ENCODE measurements at regions not wholly inside any gene's neighbourhood (a gene's known extent, or its start where the extent isn't known, plus 50 kb on each side); places are given as distances from the start of the nearest gene placed in this dataset.
"Not testable (repeated sequence)": the region's sequence is repeated elsewhere in the genome, so short reads cannot be mapped to it uniquely, and the experiment has no call there.

DNA sequence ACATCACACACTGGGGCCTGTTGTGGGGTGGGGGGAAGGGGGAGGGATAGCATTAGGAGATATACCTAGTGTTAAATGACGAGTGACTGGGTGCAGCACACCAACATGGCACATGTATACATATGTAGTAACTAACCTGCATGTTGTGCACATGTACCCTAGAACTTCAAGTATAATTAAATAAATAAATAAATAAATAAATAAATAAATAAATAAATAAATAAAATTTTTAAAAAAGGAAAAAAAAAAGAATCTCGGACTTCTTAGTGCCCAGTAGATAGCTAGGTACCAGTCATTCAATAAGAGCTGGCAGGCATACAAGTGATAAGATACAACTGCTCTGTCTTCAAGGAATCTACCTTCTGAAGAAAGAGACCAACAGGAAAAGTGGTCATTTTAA, 287.6 kb upstream of the PPARGC1A start:
- not testable (repeated sequence) for H3K4me3 Mint-ChIP-seq

DNA sequence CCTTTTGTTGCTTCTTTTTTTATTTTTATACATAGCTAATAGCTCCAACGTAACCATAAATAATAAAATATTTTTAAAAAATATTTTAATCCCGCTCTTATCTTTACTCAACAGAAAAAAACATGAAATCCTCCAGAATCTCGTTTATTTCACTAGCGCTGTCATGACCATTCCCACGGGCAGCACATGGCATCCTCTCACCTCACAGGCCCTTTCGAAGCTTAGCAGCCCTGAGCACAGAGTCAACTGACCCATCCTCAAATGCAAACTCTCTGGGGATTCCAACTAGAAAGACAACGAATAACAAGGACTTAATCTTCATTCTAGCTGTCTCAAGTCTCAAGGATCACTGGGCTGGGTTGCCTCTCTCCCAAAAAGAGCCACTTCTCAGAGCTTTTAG, 285.9 kb upstream of the PPARGC1A start:
- H3K27ac Mint-ChIP-seq: no peak overlapping the region
- H3K9me3 Mint-ChIP-seq: no peaks in the 10 kb centered on the region
- H3K4me1 Mint-ChIP-seq: no peaks in the 10 kb centered on the region
- no peaks in the 10 kb centered on the region for H3K27me3 Mint-ChIP-seq
- no peak for ATAC-seq
- no peak overlapping the region for H3K4me3 Mint-ChIP-seq
- no peaks in the 10 kb centered on the region for H3K36me3 Mint-ChIP-seq

More for the DNA sequence above, 287.6 kb upstream of the PPARGC1A start:
- H3K9me3 Mint-ChIP-seq, H3K36me3 Mint-ChIP-seq, ATAC-seq, H3K27me3 Mint-ChIP-seq, H3K27ac Mint-ChIP-seq, H3K4me1 Mint-ChIP-seq: not testable (repeated sequence)

- Mint-ChIP-seq H3K4me1 (no peaks in the 10 kb centered on the region), H3K4me3 (no peak overlapping the region), H3K36me3 (no peaks in the 10 kb centered on the region), H3K9me3 (no peaks in the 10 kb centered on the region), H3K27ac (no peak overlapping the region), H3K27me3 (no peaks in the 10 kb centered on the region)
- no peak for ATAC-seq
Observed at GRCh38 chr4:24174602-24175001, 284.8 kb upstream of the PPARGC1A start.

GRCh38 chr4:24172406-24172805, 282.6 kb upstream of the PPARGC1A start:
- no peaks in the 10 kb centered on the region for H3K4me1 Mint-ChIP-seq
- H3K36me3 Mint-ChIP-seq: no peaks in the 10 kb centered on the region
- H3K27ac Mint-ChIP-seq: no peak overlapping the region
- no peak overlapping the region for H3K4me3 Mint-ChIP-seq
- H3K9me3 Mint-ChIP-seq: no peaks in the 10 kb centered on the region
- no peaks in the 10 kb centered on the region for H3K27me3 Mint-ChIP-seq
- ATAC-seq: no peak

GRCh38 chr4:24169956-24170355, 280.1 kb upstream of the PPARGC1A start:
- H3K4me3 Mint-ChIP-seq: no peak overlapping the region

DNA sequence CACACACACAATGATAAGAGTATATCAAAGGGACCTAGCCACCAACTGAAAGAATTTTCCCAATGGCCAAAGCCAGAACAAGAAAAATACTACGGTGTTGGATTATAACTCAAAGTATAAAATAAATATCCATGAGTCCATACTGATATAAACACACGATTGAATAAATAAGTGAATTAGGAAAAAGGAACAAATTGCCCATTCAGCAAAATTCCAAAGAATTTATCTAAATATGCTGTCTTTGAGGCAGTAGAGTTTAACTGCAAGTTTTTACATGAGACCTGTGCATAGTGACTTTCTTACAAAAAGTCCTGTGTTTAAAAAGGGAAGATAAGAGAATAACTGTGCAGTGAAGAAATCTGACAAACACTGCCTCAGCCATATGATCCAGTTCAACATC, 278.8 kb upstream of the PPARGC1A start:
- H3K4me1 Mint-ChIP-seq: no peaks in the 10 kb centered on the region
- no peak overlapping the region for H3K27ac Mint-ChIP-seq
- no peaks in the 10 kb centered on the region for H3K27me3 Mint-ChIP-seq
- H3K9me3 Mint-ChIP-seq: no peaks in the 10 kb centered on the region
- ATAC-seq: no peak
- H3K4me3 Mint-ChIP-seq: no peak overlapping the region
- H3K36me3 Mint-ChIP-seq: no peaks in the 10 kb centered on the region

More at GRCh38 chr4:24169956-24170355, 280.1 kb upstream of the PPARGC1A start:
- H3K27ac Mint-ChIP-seq: no peak overlapping the region
- H3K27me3 Mint-ChIP-seq: no peaks in the 10 kb centered on the region
- ATAC-seq: no peak
- H3K36me3 Mint-ChIP-seq: no peaks in the 10 kb centered on the region
- no peaks in the 10 kb centered on the region for H3K4me1 Mint-ChIP-seq
- no peaks in the 10 kb centered on the region for H3K9me3 Mint-ChIP-seq

DNA sequence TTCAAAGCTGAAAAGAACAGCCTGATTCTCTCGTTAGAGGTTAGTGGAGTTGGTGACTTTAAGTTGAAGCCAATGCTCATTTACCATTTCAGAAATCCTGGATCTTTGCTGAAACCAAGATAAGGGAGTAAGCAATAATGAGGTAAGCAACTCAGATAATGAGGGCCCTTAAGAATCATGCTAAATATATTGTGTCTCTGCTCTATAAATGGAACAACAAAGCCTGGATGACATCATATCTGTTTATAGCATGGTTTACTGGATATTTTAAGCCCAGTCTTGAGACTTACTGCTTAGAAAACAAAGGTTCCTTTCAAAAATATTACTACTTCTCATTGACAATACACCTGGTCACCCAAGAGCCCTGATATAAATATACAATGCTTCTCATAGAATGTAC, 276.7 kb upstream of the PPARGC1A start:
- ATAC-seq: no peak
- Mint-ChIP-seq H3K4me3 (no peak overlapping the region), H3K9me3 (no peaks in the 10 kb centered on the region), H3K27ac (no peak overlapping the region), H3K36me3 (no peaks in the 10 kb centered on the region), H3K27me3 (no peaks in the 10 kb centered on the region), H3K4me1 (no peaks in the 10 kb centered on the region)

DNA sequence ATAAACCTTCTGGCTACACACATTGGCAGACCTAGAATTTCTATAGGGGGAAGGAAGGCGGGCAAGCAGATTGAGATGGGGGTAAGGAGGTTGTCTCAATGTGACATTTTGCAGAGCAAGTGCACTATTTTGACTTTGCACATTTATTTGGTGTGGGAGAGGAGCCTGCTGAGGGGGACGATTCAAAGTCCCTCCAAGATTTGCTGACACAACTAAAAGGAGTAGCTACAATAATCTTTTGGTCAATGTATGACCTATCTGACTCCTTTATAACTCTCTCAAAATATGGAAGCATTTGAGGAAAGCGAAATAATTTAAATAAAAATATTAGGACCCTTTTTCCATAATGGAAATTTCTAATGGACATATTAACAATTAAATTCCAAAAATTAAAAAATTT, 274.9 kb upstream of the PPARGC1A start:
- H3K4me1 Mint-ChIP-seq: no peaks in the 10 kb centered on the region
- no peaks in the 10 kb centered on the region for H3K36me3 Mint-ChIP-seq
- H3K9me3 Mint-ChIP-seq: no peaks in the 10 kb centered on the region
- H3K27me3 Mint-ChIP-seq: no peaks in the 10 kb centered on the region
- no peak overlapping the region for H3K4me3 Mint-ChIP-seq
- no peak overlapping the region for H3K27ac Mint-ChIP-seq
- no peak for ATAC-seq

DNA sequence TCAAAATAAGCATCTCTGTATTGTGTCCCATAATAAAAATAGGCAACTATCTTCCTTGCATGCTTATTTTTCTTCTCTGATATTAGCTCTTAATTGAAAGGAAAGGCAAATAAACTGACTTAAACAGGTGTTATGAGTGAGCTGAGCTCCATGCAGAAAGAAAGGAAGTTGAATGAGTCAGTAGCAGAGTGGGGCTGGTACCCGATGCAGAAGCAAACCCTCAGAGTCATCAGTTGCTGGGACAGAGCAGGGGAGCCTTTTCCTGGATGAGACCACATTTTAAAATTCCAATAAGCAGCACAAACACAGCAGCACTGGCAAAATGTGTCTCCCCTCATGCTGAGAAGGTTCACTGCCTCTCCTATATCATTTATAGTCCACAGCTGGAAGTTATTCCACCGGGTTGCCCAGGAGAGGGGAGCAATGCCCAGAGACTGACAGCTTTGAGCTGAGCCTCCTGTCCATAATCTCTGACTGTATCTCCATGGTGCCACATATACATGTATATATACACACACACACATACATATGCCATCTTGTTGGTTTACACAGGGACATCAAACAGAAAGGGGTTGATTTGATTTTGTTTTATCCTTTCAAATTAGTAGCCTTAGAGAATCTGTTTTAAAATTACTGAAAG, 274.3 kb upstream of the PPARGC1A start:
- Mint-ChIP-seq H3K9me3 (no peaks in the 10 kb centered on the region), H3K36me3 (no peaks in the 10 kb centered on the region), H3K27me3 (no peaks in the 10 kb centered on the region), H3K4me3 (no peak overlapping the region), H3K27ac (no peak overlapping the region), H3K4me1 (no peaks in the 10 kb centered on the region)
- ATAC-seq: no peak

- Mint-ChIP-seq H3K4me1 (no peaks in the 10 kb centered on the region), H3K27ac (no peak overlapping the region), H3K9me3 (no peaks in the 10 kb centered on the region), H3K27me3 (no peaks in the 10 kb centered on the region), H3K4me3 (no peak overlapping the region), H3K36me3 (no peaks in the 10 kb centered on the region)
- no peak for ATAC-seq
Observed at GRCh38 chr4:24163314-24163713, 273.5 kb upstream of the PPARGC1A start.

- Mint-ChIP-seq H3K27me3 (no peaks in the 10 kb centered on the region), H3K27ac (no peak overlapping the region), H3K9me3 (no peaks in the 10 kb centered on the region), H3K36me3 (no peaks in the 10 kb centered on the region), H3K4me3 (no peak overlapping the region), H3K4me1 (no peaks in the 10 kb centered on the region)
- ATAC-seq: no peak
Observed at GRCh38 chr4:24160358-24160757, 270.5 kb upstream of the PPARGC1A start.

DNA sequence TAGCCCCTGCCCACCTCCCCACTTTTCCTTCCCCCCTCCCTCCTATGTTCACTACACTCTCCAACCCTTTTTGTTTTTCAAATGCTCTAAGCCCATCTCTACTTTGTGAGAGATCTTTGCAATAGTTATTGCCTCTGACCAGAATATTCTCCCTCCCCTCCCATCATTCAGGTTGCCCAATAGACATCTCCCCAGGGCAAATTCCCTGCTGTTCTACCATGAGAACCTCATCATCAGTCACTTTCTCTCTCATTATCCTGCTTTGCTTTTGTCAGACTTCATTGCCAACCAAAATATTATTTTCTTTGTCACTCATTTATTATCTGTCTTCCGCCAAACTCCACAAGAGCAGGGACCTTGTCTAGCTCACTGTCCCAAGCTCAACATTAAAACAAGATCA, 268.2 kb upstream of the PPARGC1A start:
- Mint-ChIP-seq H3K4me3 (no peak overlapping the region), H3K27me3 (no peaks in the 10 kb centered on the region), H3K36me3 (no peaks in the 10 kb centered on the region), H3K4me1 (no peaks in the 10 kb centered on the region), H3K9me3 (no peaks in the 10 kb centered on the region), H3K27ac (no peak overlapping the region)
- ATAC-seq: no peak

GRCh38 chr4:24150034-24150433, 260.2 kb upstream of the PPARGC1A start:
- H3K9me3 Mint-ChIP-seq: no peaks in the 10 kb centered on the region
- H3K27ac Mint-ChIP-seq: no peak overlapping the region
- no peaks in the 10 kb centered on the region for H3K36me3 Mint-ChIP-seq
- H3K4me1 Mint-ChIP-seq: no peaks in the 10 kb centered on the region
- no peak overlapping the region for H3K4me3 Mint-ChIP-seq
- no peak for ATAC-seq
- H3K27me3 Mint-ChIP-seq: no peaks in the 10 kb centered on the region

DNA sequence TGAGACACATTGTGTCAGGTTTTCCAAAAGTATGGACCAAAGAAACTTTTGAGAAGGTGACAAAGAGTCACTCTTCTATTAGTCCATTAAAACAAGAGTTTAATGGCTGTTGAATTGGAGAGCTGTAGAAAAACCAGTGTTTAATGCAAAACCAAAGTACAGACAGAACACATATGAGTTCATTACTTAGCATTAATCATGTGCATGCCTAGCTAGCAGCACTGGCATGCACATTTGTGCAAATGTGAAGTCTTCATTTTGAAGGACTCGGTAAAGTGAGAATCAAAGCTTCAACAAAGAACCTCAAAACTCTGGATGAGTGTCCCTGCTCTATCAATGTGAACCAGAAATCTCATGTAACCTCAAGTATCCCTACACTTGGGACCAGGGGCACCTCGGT, 256.3 kb upstream of the PPARGC1A start:
- Mint-ChIP-seq H3K4me1 (no peaks in the 10 kb centered on the region), H3K27me3 (no peaks in the 10 kb centered on the region), H3K36me3 (no peaks in the 10 kb centered on the region), H3K9me3 (peaks cover 2% of the 10 kb centered on the region), H3K4me3 (no peak overlapping the region), H3K27ac (no peak overlapping the region)
- ATAC-seq: no peak

- H3K4me3 Mint-ChIP-seq: no peak overlapping the region
- H3K27me3 Mint-ChIP-seq: no peaks in the 10 kb centered on the region
- peaks cover 2% of the 10 kb centered on the region for H3K9me3 Mint-ChIP-seq
- H3K36me3 Mint-ChIP-seq: no peaks in the 10 kb centered on the region
- no peak overlapping the region for H3K27ac Mint-ChIP-seq
- H3K4me1 Mint-ChIP-seq: no peaks in the 10 kb centered on the region
- ATAC-seq: no peak
Observed at GRCh38 chr4:24145591-24145990, 255.7 kb upstream of the PPARGC1A start.

- Mint-ChIP-seq H3K4me1 (no peaks in the 10 kb centered on the region), H3K27me3 (no peaks in the 10 kb centered on the region), H3K9me3 (peaks cover 2% of the 10 kb centered on the region), H3K36me3 (no peaks in the 10 kb centered on the region), H3K27ac (no peak overlapping the region), H3K4me3 (no peak overlapping the region)
- ATAC-seq: no peak
Observed at GRCh38 chr4:24144381-24144780, 254.5 kb upstream of the PPARGC1A start.

DNA sequence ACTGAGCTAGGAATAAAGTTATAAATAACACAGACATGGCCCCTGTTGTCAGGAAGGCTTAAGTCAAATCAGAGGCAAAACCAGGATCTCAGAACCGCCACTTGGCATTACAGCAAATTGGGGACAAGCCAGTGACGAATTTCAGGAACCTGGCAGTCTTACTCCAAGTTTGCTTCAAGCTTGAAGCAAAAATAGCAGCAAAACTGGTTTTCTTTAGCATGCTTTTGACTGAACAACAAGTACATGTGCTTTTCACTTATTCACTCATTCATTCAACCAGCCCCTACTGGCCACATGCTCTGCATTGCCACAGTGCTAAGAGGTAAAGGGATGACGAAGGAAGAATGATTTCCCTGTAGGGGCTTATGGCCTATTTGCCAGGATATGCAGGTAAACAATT, 253.9 kb upstream of the PPARGC1A start:
- Mint-ChIP-seq H3K4me1 (no peaks in the 10 kb centered on the region), H3K4me3 (no peak overlapping the region), H3K9me3 (peaks cover 2% of the 10 kb centered on the region), H3K27me3 (no peaks in the 10 kb centered on the region), H3K36me3 (no peaks in the 10 kb centered on the region), H3K27ac (no peak overlapping the region)
- no peak for ATAC-seq

Data from stimulated activated memory B cell treated with anti-CD40 and anti-IgM and Interleukin-4, amounts not matched to agents 10 μg/mL and 1 μg/mL and 100 μg/mL, for 72 hours (primary cell).